ENCODE measurements at regions not wholly inside any gene's neighbourhood (a gene's known extent, or its start where the extent isn't known, plus 50 kb on each side); places are given as distances from the start of the nearest gene placed in this dataset.

DNA sequence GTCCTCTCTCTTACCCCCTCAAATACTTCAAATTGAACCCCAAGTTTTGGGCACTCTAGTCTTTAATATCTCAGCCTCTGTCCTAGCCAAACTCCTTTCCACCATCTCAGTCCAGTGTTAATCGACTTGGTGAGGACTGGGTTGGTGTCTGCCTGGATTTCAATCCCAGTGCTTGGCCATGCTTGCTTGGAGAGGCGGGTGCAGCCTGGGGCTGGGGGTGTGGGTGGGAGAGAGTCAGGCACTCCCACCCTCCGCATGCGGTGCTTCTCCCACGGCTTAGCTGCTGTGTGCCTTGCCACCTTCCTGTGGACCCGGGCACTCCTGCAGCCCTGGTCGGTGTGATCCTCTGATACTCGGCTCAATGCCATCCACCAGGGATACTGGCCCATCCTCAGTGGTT is 220.8 kb upstream of the HDAC4 start:
- TF ChIP-seq, protein P1, sequence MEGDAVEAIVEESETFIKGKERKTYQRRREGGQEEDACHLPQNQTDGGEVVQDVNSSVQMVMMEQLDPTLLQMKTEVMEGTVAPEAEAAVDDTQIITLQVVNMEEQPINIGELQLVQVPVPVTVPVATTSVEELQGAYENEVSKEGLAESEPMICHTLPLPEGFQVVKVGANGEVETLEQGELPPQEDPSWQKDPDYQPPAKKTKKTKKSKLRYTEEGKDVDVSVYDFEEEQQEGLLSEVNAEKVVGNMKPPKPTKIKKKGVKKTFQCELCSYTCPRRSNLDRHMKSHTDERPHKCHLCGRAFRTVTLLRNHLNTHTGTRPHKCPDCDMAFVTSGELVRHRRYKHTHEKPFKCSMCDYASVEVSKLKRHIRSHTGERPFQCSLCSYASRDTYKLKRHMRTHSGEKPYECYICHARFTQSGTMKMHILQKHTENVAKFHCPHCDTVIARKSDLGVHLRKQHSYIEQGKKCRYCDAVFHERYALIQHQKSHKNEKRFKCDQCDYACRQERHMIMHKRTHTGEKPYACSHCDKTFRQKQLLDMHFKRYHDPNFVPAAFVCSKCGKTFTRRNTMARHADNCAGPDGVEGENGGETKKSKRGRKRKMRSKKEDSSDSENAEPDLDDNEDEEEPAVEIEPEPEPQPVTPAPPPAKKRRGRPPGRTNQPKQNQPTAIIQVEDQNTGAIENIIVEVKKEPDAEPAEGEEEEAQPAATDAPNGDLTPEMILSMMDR (conservative IDR thresholded peaks at IDR 0.05; ENCODE audit: low read depth in 2 of 2), result no peak
- TF ChIP-seq POLR2AphosphoS5 (IDR thresholded peaks at IDR 0.05; ENCODE audit: low read depth) (no peak), EZH2 (IDR thresholded peaks at IDR 0.05; ENCODE audit: low read depth, unreplicated experiment) (no peak), STAT1 (IDR thresholded peaks at IDR 0.05; ENCODE audit: unreplicated experiment) (no peak), NANOG (IDR thresholded peaks at IDR 0.05; ENCODE audit: borderline replicate concordance) (no peak), EZH2phosphoT487 (IDR thresholded peaks at IDR 0.05; ENCODE audit: unreplicated experiment) (no peak), ZNF331 (CRISPR knock-in tag; IDR thresholded peaks at IDR 0.05; ENCODE audit: low read depth) (no peak)
- TF ChIP-seq, protein P2, sequence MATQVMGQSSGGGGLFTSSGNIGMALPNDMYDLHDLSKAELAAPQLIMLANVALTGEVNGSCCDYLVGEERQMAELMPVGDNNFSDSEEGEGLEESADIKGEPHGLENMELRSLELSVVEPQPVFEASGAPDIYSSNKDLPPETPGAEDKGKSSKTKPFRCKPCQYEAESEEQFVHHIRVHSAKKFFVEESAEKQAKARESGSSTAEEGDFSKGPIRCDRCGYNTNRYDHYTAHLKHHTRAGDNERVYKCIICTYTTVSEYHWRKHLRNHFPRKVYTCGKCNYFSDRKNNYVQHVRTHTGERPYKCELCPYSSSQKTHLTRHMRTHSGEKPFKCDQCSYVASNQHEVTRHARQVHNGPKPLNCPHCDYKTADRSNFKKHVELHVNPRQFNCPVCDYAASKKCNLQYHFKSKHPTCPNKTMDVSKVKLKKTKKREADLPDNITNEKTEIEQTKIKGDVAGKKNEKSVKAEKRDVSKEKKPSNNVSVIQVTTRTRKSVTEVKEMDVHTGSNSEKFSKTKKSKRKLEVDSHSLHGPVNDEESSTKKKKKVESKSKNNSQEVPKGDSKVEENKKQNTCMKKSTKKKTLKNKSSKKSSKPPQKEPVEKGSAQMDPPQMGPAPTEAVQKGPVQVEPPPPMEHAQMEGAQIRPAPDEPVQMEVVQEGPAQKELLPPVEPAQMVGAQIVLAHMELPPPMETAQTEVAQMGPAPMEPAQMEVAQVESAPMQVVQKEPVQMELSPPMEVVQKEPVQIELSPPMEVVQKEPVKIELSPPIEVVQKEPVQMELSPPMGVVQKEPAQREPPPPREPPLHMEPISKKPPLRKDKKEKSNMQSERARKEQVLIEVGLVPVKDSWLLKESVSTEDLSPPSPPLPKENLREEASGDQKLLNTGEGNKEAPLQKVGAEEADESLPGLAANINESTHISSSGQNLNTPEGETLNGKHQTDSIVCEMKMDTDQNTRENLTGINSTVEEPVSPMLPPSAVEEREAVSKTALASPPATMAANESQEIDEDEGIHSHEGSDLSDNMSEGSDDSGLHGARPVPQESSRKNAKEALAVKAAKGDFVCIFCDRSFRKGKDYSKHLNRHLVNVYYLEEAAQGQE (IDR thresholded peaks at IDR 0.05; ENCODE audit: unreplicated experiment), result no peak
- TF ChIP-seq, protein P3, sequence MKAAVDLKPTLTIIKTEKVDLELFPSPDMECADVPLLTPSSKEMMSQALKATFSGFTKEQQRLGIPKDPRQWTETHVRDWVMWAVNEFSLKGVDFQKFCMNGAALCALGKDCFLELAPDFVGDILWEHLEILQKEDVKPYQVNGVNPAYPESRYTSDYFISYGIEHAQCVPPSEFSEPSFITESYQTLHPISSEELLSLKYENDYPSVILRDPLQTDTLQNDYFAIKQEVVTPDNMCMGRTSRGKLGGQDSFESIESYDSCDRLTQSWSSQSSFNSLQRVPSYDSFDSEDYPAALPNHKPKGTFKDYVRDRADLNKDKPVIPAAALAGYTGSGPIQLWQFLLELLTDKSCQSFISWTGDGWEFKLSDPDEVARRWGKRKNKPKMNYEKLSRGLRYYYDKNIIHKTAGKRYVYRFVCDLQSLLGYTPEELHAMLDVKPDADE (IDR thresholded peaks at IDR 0.05), result no peak
- TF ChIP-seq, protein P4, sequence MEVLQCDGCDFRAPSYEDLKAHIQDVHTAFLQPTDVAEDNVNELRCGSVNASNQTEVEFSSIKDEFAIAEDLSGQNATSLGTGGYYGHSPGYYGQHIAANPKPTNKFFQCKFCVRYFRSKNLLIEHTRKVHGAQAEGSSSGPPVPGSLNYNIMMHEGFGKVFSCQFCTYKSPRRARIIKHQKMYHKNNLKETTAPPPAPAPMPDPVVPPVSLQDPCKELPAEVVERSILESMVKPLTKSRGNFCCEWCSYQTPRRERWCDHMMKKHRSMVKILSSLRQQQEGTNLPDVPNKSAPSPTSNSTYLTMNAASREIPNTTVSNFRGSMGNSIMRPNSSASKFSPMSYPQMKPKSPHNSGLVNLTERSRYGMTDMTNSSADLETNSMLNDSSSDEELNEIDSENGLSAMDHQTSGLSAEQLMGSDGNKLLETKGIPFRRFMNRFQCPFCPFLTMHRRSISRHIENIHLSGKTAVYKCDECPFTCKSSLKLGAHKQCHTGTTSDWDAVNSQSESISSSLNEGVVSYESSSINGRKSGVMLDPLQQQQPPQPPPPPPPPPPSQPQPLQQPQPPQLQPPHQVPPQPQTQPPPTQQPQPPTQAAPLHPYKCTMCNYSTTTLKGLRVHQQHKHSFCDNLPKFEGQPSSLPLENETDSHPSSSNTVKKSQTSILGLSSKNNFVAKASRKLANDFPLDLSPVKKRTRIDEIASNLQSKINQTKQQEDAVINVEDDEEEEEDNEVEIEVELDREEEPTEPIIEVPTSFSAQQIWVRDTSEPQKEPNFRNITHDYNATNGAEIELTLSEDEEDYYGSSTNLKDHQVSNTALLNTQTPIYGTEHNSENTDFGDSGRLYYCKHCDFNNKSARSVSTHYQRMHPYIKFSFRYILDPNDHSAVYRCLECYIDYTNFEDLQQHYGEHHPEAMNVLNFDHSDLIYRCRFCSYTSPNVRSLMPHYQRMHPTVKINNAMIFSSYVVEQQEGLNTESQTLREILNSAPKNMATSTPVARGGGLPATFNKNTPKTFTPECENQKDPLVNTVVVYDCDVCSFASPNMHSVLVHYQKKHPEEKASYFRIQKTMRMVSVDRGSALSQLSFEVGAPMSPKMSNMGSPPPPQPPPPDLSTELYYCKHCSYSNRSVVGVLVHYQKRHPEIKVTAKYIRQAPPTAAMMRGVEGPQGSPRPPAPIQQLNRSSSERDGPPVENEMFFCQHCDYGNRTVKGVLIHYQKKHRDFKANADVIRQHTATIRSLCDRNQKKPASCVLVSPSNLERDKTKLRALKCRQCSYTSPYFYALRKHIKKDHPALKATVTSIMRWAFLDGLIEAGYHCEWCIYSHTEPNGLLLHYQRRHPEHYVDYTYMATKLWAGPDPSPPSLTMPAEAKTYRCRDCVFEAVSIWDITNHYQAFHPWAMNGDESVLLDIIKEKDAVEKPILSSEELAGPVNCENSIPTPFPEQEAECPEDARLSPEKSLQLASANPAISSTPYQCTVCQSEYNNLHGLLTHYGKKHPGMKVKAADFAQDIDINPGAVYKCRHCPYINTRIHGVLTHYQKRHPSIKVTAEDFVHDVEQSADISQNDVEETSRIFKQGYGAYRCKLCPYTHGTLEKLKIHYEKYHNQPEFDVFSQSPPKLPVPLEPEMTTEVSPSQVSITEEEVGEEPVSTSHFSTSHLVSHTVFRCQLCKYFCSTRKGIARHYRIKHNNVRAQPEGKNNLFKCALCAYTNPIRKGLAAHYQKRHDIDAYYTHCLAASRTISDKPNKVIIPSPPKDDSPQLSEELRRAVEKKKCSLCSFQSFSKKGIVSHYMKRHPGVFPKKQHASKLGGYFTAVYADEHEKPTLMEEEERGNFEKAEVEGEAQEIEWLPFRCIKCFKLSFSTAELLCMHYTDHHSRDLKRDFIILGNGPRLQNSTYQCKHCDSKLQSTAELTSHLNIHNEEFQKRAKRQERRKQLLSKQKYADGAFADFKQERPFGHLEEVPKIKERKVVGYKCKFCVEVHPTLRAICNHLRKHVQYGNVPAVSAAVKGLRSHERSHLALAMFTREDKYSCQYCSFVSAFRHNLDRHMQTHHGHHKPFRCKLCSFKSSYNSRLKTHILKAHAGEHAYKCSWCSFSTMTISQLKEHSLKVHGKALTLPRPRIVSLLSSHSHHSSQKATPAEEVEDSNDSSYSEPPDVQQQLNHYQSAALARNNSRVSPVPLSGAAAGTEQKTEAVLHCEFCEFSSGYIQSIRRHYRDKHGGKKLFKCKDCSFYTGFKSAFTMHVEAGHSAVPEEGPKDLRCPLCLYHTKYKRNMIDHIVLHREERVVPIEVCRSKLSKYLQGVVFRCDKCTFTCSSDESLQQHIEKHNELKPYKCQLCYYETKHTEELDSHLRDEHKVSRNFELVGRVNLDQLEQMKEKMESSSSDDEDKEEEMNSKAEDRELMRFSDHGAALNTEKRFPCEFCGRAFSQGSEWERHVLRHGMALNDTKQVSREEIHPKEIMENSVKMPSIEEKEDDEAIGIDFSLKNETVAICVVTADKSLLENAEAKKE (CRISPR knock-in tag; IDR thresholded peaks at IDR 0.05), result no peak
